ENCODE measurements at regions not wholly inside any gene's neighbourhood (a gene's known extent, or its start where the extent isn't known, plus 50 kb on each side); places are given as distances from the start of the nearest gene placed in this dataset.
"Not testable (repeated sequence)": the region's sequence is repeated elsewhere in the genome, so short reads cannot be mapped to it uniquely, and the experiment has no call there.

- no peak for DNase-seq
- in situ Hi-C loops (cut with MboI; ENCODE audit: low pct_unique_long_range_greater_than_20kb, low sequenced_read_pairs): no loop called here
These were observed 57.6 kb upstream of the GATA2 start for GRCh38 chr3:128550471-128551126.

- DNase-seq: no peak
- in situ Hi-C loops (cut with MboI; ENCODE audit: low pct_unique_long_range_greater_than_20kb, low sequenced_read_pairs): no loop called here
These were observed 57.1 kb upstream of the GATA2 start for GRCh38 chr3:128550113-128550440.

GRCh38 chr3:128549283-128550112, 56.5 kb upstream of the GATA2 start:
- in situ Hi-C loops (cut with MboI; ENCODE audit: low pct_unique_long_range_greater_than_20kb, low sequenced_read_pairs): no loop called here

GRCh38 chr3:128548426-128549282, 55.7 kb upstream of the GATA2 start:
- in situ Hi-C loops (cut with MboI; ENCODE audit: low pct_unique_long_range_greater_than_20kb, low sequenced_read_pairs): no loop called here
- no peak for DNase-seq

More at GRCh38 chr3:128549283-128550112, 56.5 kb upstream of the GATA2 start:
- DNase-seq: no peak

GRCh38 chr3:128548021-128548420, 55.0 kb upstream of the GATA2 start:
- no peak for DNase-seq
- in situ Hi-C loops (cut with MboI; ENCODE audit: low pct_unique_long_range_greater_than_20kb, low sequenced_read_pairs): no loop called here

- in situ Hi-C loops (cut with MboI; ENCODE audit: low pct_unique_long_range_greater_than_20kb, low sequenced_read_pairs): no loop called here
- DNase-seq: no peak
These were observed 54.5 kb upstream of the GATA2 start for GRCh38 chr3:128547368-128547987.

GRCh38 chr3:128546646-128547045, 53.6 kb upstream of the GATA2 start:
- in situ Hi-C loops (cut with MboI; ENCODE audit: low pct_unique_long_range_greater_than_20kb, low sequenced_read_pairs): no loop called here
- no peak for DNase-seq

GRCh38 chr3:128545120-128545752, 52.2 kb upstream of the GATA2 start:
- in situ Hi-C loops (cut with MboI; ENCODE audit: low pct_unique_long_range_greater_than_20kb, low sequenced_read_pairs): no loop called here
- DNase-seq: no peak

GRCh38 chr3:128544190-128544589, 51.2 kb upstream of the GATA2 start:
- in situ Hi-C loops (cut with MboI; ENCODE audit: low pct_unique_long_range_greater_than_20kb, low sequenced_read_pairs): no loop called here
- DNase-seq: no peak

- in situ Hi-C loops (cut with MboI; ENCODE audit: low pct_unique_long_range_greater_than_20kb, low sequenced_read_pairs); DNase-seq: not testable (repeated sequence)
These were observed 50.7 kb upstream of the GATA2 start for GRCh38 chr3:128543570-128544174.
